Transverse colon (tissue), 4 donors: ENCODE measurements at regions not wholly inside any gene's neighbourhood (a gene's known extent, or its start where the extent isn't known, plus 50 kb on each side); places are given as distances from the start of the nearest gene placed in this dataset.

Source experiments
- CTCF ChIP-seq, 5 experiments: fragments of 200-600 bp in 3 of 5; fragments of 450-650 bp in 2 of 5; sonication (generic) in 3 of 5; IDR thresholded peaks; 1 replicate in 2 of 5; 2 replicates in 3 of 5; pipeline ENCODE4 v1.5.1; 2016 to 2017; ENCODE audit warnings: antibody characterized with exemption in 5 of 5, inconsistent platforms in 3 of 5, mild to moderate bottlenecking in 2 of 5, moderate library complexity in 1 of 5
- EP300 ChIP-seq: sonication (generic); formaldehyde crosslinking; IDR thresholded peaks from one replicate; pipeline ENCODE4 v1.6.1; 2017; ENCODE audit warnings: antibody characterized with exemption, low read depth
- POLR2A ChIP-seq: fragments of 450-650 bp; IDR thresholded peaks from one replicate; pipeline ENCODE4 v1.6.1; 2016; ENCODE audit warnings: antibody characterized with exemption, mild to moderate bottlenecking, moderate library complexity
- POLR2AphosphoS5 ChIP-seq, 3 donors: sonication (generic); formaldehyde crosslinking; IDR thresholded peaks; one replicate each; pipeline ENCODE4 v1.6.1; 2016; ENCODE audit warnings: antibody characterized with exemption in 3 of 3

- no peak for TF ChIP-seq POLR2A
- TF ChIP-seq CTCF (IDR thresholded peaks at IDR 0.05): no peak
- no peak for TF ChIP-seq POLR2AphosphoS5 (IDR thresholded peaks at IDR 0.05)
- TF ChIP-seq EP300: no peak
Measured at GRCh38 chr1:214120191-214120590, 132.4 kb downstream of the PROX1 start.
